HUES48 (cell line): ENCODE measurements at regions not wholly inside any gene's neighbourhood (a gene's known extent, or its start where the extent isn't known, plus 50 kb on each side); places are given as distances from the start of the nearest gene placed in this dataset.

Experiments used
- H3K27ac ChIP-seq: one replicate; pipeline ENCODE4 v1.7.0; 2013; ENCODE audit warnings: low read depth, low read length, inconsistent platforms
- H3K27me3 ChIP-seq: 2 replicates; pipeline ENCODE4 v1.6.1; 2013; ENCODE audit warnings: mild to moderate bottlenecking, low read length; ENCODE audit not compliant: control insufficient read depth, insufficient read depth
- H3K36me3 ChIP-seq: 2 replicates; pipeline ENCODE4 v1.6.1; 2013; ENCODE audit warnings: low read length; ENCODE audit not compliant: control insufficient read depth, insufficient read depth
- H3K4me1 ChIP-seq: 2 replicates; pipeline ENCODE4 v1.6.1; 2013; ENCODE audit warnings: mild to moderate bottlenecking, low read length; ENCODE audit not compliant: control insufficient read depth, insufficient read depth
- H3K4me3 ChIP-seq: 2 replicates; pipeline ENCODE4 v1.5.1; 2013; ENCODE audit warnings: mild to moderate bottlenecking, low read depth, low read length
- H3K9ac ChIP-seq: 2 replicates; pipeline ENCODE4 v1.6.1; 2013; ENCODE audit warnings: mild to moderate bottlenecking, low read depth, low read length, moderate library complexity
- H3K9me3 ChIP-seq: 2 replicates; pipeline ENCODE4 v1.6.1; 2013; ENCODE audit warnings: low read length; ENCODE audit not compliant: control insufficient read depth, insufficient read depth

GRCh38 chr2:52821631-52822030, 946.0 kb upstream of the CHAC2 start:
- Histone ChIP-seq H3K27me3 (no peaks in the 10 kb centered on the region), H3K9ac (no peak overlapping the region), H3K36me3 (no peaks in the 10 kb centered on the region), H3K9me3 (no peaks in the 10 kb centered on the region), H3K4me3 (no peak overlapping the region), H3K4me1 (no peaks in the 10 kb centered on the region), H3K27ac (no peak overlapping the region)

- H3K9ac ChIP-seq: no peak overlapping the region
- no peaks in the 10 kb centered on the region for H3K36me3 ChIP-seq
- no peak overlapping the region for H3K27ac ChIP-seq
- no peaks in the 10 kb centered on the region for H3K9me3 ChIP-seq
- no peaks in the 10 kb centered on the region for H3K4me1 ChIP-seq
- no peak overlapping the region for H3K4me3 ChIP-seq
- H3K27me3 ChIP-seq: no peaks in the 10 kb centered on the region
Observed at GRCh38 chr2:52818958-52819357, 948.6 kb upstream of the CHAC2 start.

GRCh38 chr2:52810460-52810859, 957.1 kb upstream of the CHAC2 start:
- H3K4me3 ChIP-seq: no peak overlapping the region
- no peaks in the 10 kb centered on the region for H3K36me3 ChIP-seq
- no peaks in the 10 kb centered on the region for H3K4me1 ChIP-seq

GRCh38 chr2:52805901-52806410, 961.6 kb upstream of the CHAC2 start:
- H3K36me3 ChIP-seq: no peaks in the 10 kb centered on the region
- H3K4me1 ChIP-seq: no peaks in the 10 kb centered on the region
- no peak overlapping the region for H3K9ac ChIP-seq

More at GRCh38 chr2:52810460-52810859, 957.1 kb upstream of the CHAC2 start:
- Histone ChIP-seq H3K9me3 (no peaks in the 10 kb centered on the region), H3K9ac (no peak overlapping the region), H3K27ac (no peak overlapping the region), H3K27me3 (no peaks in the 10 kb centered on the region)

GRCh38 chr2:52794581-52794980, 973.0 kb upstream of the CHAC2 start:
- Histone ChIP-seq H3K27ac (no peak overlapping the region), H3K27me3 (no peaks in the 10 kb centered on the region), H3K4me3 (no peak overlapping the region), H3K9ac (no peak overlapping the region), H3K4me1 (no peaks in the 10 kb centered on the region), H3K9me3 (no peaks in the 10 kb centered on the region), H3K36me3 (no peaks in the 10 kb centered on the region)

More at GRCh38 chr2:52805901-52806410, 961.6 kb upstream of the CHAC2 start:
- Histone ChIP-seq H3K9me3 (peaks cover 3% of the 10 kb centered on the region; the same call in 1 of the 2 replicates), H3K27ac (no peak overlapping the region), H3K4me3 (no peak overlapping the region), H3K27me3 (no peaks in the 10 kb centered on the region)

- no peaks in the 10 kb centered on the region for H3K36me3 ChIP-seq
- H3K9ac ChIP-seq: no peak overlapping the region
- no peaks in the 10 kb centered on the region for H3K9me3 ChIP-seq
- no peaks in the 10 kb centered on the region for H3K4me1 ChIP-seq
- no peaks in the 10 kb centered on the region for H3K27me3 ChIP-seq
- H3K27ac ChIP-seq: no peak overlapping the region
- H3K4me3 ChIP-seq: no peak overlapping the region
Observed at GRCh38 chr2:52779446-52779845, 988.2 kb upstream of the CHAC2 start.

GRCh38 chr2:52776571-52776970, 991.0 kb upstream of the CHAC2 start:
- Histone ChIP-seq H3K27ac (no peak overlapping the region), H3K4me3 (no peak overlapping the region), H3K27me3 (no peaks in the 10 kb centered on the region), H3K36me3 (no peaks in the 10 kb centered on the region), H3K9ac (no peak overlapping the region), H3K9me3 (no peaks in the 10 kb centered on the region), H3K4me1 (no peaks in the 10 kb centered on the region)

- Histone ChIP-seq H3K27ac (no peak overlapping the region), H3K4me1 (no peaks in the 10 kb centered on the region), H3K27me3 (no peaks in the 10 kb centered on the region), H3K36me3 (no peaks in the 10 kb centered on the region), H3K9ac (no peak overlapping the region), H3K4me3 (no peak overlapping the region), H3K9me3 (no peaks in the 10 kb centered on the region)
Observed at GRCh38 chr2:52775674-52776073, 991.9 kb upstream of the CHAC2 start.

GRCh38 chr2:52765735-52766134, 1001.9 kb upstream of the CHAC2 start:
- Histone ChIP-seq H3K9me3 (peaks cover 3% of the 10 kb centered on the region; the same call in 1 of the 2 replicates), H3K27ac (no peak overlapping the region), H3K36me3 (no peaks in the 10 kb centered on the region), H3K4me3 (no peak overlapping the region), H3K27me3 (no peaks in the 10 kb centered on the region), H3K4me1 (no peaks in the 10 kb centered on the region), H3K9ac (no peak overlapping the region)

- peaks cover 18% of the 10 kb centered on the region for H3K9me3 ChIP-seq
- H3K27ac ChIP-seq: no peak overlapping the region
- H3K4me1 ChIP-seq: no peaks in the 10 kb centered on the region
- no peak overlapping the region for H3K4me3 ChIP-seq
- no peak overlapping the region for H3K9ac ChIP-seq
- H3K27me3 ChIP-seq: no peaks in the 10 kb centered on the region
- no peaks in the 10 kb centered on the region for H3K36me3 ChIP-seq
Observed at GRCh38 chr2:52749764-52750163, 1017.8 kb upstream of the CHAC2 start.

GRCh38 chr2:52745144-52745543, 1022.5 kb upstream of the CHAC2 start:
- H3K9me3 ChIP-seq: peaks cover 20% of the 10 kb centered on the region
- no peak overlapping the region for H3K27ac ChIP-seq
- no peak overlapping the region for H3K4me3 ChIP-seq
- H3K27me3 ChIP-seq: no peaks in the 10 kb centered on the region
- no peak overlapping the region for H3K9ac ChIP-seq
- no peaks in the 10 kb centered on the region for H3K4me1 ChIP-seq
- H3K36me3 ChIP-seq: no peaks in the 10 kb centered on the region
